Sigmoid colon (tissue), 4 donors: ENCODE measurements at regions not wholly inside any gene's neighbourhood (a gene's known extent, or its start where the extent isn't known, plus 50 kb on each side); places are given as distances from the start of the nearest gene placed in this dataset.

Source experiments
- CTCF ChIP-seq, 4 experiments: fragments of 450-650 bp in 3 of 4; fragments of 200-600 bp in 1 of 4; IDR thresholded peaks; one replicate each; pipeline ENCODE4 v1.5.1; 2016 to 2019; ENCODE audit warnings: antibody characterized with exemption in 4 of 4, mild to moderate bottlenecking in 3 of 4, moderate library complexity in 2 of 4
- EP300 ChIP-seq, 4 donors: sonication (generic); formaldehyde crosslinking; IDR thresholded peaks; one replicate each; pipeline ENCODE4 v1.6.1; 2017; ENCODE audit warnings: antibody characterized with exemption in 4 of 4
- POLR2A ChIP-seq, 2 donors: fragments of 450-650 bp; IDR thresholded peaks; one replicate each; pipeline ENCODE4 v1.6.1; 2016; ENCODE audit warnings: antibody characterized with exemption in 2 of 2, mild to moderate bottlenecking in 2 of 2, moderate library complexity in 2 of 2
- POLR2AphosphoS5 ChIP-seq, 4 donors: sonication (generic); formaldehyde crosslinking; IDR thresholded peaks; one replicate each; pipeline ENCODE4 v1.6.1; 2017; ENCODE audit warnings: antibody characterized with exemption in 4 of 4

- TF ChIP-seq POLR2A (IDR thresholded peaks at IDR 0.05) = no peak
- peak in 3 of 4 experiments; percentile 53 to 65 (median 61) for TF ChIP-seq CTCF (IDR thresholded peaks at IDR 0.05)
- no peak for TF ChIP-seq EP300 (IDR thresholded peaks at IDR 0.05)
- no peak for TF ChIP-seq POLR2AphosphoS5 (IDR thresholded peaks at IDR 0.05)
These were observed 164.4 kb upstream of the PALMD start for GRCh38 chr1:99481391-99481996.
